ENCODE measurements at regions not wholly inside any gene's neighbourhood (a gene's known extent, or its start where the extent isn't known, plus 50 kb on each side); places are given as distances from the start of the nearest gene placed in this dataset.

- Histone ChIP-seq H3K9me3 (ENCODE audit: low read length) (no peaks in the 10 kb centered on the region), H3K9ac (ENCODE audit: low read length) (no peak overlapping the region), H3K79me2 (replicated peaks; ENCODE audit: insufficient read depth, low read length) (no peaks in the 10 kb centered on the region), H3K36me3 (ENCODE audit: insufficient read depth, low read length) (no peaks in the 10 kb centered on the region), H3K4me3 (ENCODE audit: low read length) (no peak overlapping the region), H4K20me1 (ENCODE audit: insufficient read depth) (no peaks in the 10 kb centered on the region), H2AFZ (ENCODE audit: low read depth, low read length) (no peak overlapping the region), H3K27me3 (ENCODE audit: insufficient read depth, low read depth, low read length) (no peaks in the 10 kb centered on the region), H3F3A (ENCODE audit: insufficient read depth, low read length, poor library complexity, severe bottlenecking) (no peaks in the 10 kb centered on the region), H3K9me2 (ENCODE audit: insufficient read depth, low read length) (no peaks in the 10 kb centered on the region), H3K4me2 (ENCODE audit: low read length) (no peak overlapping the region), H3K27ac (ENCODE audit: low read length) (no peak overlapping the region)
- TF ChIP-seq POLR2AphosphoS5 (IDR thresholded peaks at IDR 0.05) (no peak), TAF1 (IDR thresholded peaks at IDR 0.05; ENCODE audit: low read depth) (no peak), RAD21 (conservative IDR thresholded peaks at IDR 0.05) (no peak), SMC3 (conservative IDR thresholded peaks at IDR 0.05; ENCODE audit: poor library complexity) (no peak), EZH2 (IDR thresholded peaks at IDR 0.05; ENCODE audit: borderline replicate concordance, insufficient read depth, low read length, poor library complexity, severe bottlenecking) (no peak), EP300 (conservative IDR thresholded peaks at IDR 0.05; ENCODE audit: poor library complexity, severe bottlenecking) (no peak), MXI1 (conservative IDR thresholded peaks at IDR 0.05; ENCODE audit: poor library complexity, severe bottlenecking) (no peak)
- TF ChIP-seq, protein P1, sequence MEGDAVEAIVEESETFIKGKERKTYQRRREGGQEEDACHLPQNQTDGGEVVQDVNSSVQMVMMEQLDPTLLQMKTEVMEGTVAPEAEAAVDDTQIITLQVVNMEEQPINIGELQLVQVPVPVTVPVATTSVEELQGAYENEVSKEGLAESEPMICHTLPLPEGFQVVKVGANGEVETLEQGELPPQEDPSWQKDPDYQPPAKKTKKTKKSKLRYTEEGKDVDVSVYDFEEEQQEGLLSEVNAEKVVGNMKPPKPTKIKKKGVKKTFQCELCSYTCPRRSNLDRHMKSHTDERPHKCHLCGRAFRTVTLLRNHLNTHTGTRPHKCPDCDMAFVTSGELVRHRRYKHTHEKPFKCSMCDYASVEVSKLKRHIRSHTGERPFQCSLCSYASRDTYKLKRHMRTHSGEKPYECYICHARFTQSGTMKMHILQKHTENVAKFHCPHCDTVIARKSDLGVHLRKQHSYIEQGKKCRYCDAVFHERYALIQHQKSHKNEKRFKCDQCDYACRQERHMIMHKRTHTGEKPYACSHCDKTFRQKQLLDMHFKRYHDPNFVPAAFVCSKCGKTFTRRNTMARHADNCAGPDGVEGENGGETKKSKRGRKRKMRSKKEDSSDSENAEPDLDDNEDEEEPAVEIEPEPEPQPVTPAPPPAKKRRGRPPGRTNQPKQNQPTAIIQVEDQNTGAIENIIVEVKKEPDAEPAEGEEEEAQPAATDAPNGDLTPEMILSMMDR (IDR thresholded peaks at IDR 0.05; ENCODE audit: poor library complexity, severe bottlenecking), result no peak
- TF ChIP-seq, protein P2, sequence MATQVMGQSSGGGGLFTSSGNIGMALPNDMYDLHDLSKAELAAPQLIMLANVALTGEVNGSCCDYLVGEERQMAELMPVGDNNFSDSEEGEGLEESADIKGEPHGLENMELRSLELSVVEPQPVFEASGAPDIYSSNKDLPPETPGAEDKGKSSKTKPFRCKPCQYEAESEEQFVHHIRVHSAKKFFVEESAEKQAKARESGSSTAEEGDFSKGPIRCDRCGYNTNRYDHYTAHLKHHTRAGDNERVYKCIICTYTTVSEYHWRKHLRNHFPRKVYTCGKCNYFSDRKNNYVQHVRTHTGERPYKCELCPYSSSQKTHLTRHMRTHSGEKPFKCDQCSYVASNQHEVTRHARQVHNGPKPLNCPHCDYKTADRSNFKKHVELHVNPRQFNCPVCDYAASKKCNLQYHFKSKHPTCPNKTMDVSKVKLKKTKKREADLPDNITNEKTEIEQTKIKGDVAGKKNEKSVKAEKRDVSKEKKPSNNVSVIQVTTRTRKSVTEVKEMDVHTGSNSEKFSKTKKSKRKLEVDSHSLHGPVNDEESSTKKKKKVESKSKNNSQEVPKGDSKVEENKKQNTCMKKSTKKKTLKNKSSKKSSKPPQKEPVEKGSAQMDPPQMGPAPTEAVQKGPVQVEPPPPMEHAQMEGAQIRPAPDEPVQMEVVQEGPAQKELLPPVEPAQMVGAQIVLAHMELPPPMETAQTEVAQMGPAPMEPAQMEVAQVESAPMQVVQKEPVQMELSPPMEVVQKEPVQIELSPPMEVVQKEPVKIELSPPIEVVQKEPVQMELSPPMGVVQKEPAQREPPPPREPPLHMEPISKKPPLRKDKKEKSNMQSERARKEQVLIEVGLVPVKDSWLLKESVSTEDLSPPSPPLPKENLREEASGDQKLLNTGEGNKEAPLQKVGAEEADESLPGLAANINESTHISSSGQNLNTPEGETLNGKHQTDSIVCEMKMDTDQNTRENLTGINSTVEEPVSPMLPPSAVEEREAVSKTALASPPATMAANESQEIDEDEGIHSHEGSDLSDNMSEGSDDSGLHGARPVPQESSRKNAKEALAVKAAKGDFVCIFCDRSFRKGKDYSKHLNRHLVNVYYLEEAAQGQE (IDR thresholded peaks at IDR 0.05; ENCODE audit: borderline replicate concordance), result no peak
Measured at GRCh38 chr4:165810726-165811125, 62.3 kb upstream of the TLL1 start.

- TF ChIP-seq, protein P1 (IDR thresholded peaks at IDR 0.05; ENCODE audit: poor library complexity, severe bottlenecking), result no peak
- TF ChIP-seq TAF1 (IDR thresholded peaks at IDR 0.05; ENCODE audit: low read depth), result no peak
- TF ChIP-seq, protein P2 (IDR thresholded peaks at IDR 0.05; ENCODE audit: borderline replicate concordance), result no peak
- TF ChIP-seq EZH2 (IDR thresholded peaks at IDR 0.05; ENCODE audit: borderline replicate concordance, insufficient read depth, low read length, poor library complexity, severe bottlenecking), result no peak
- TF ChIP-seq POLR2AphosphoS5 (IDR thresholded peaks at IDR 0.05), result no peak
- TF ChIP-seq MXI1 (conservative IDR thresholded peaks at IDR 0.05; ENCODE audit: poor library complexity, severe bottlenecking), result no peak
Measured at GRCh38 chr4:165813606-165814005, 59.4 kb upstream of the TLL1 start.

More at GRCh38 chr4:165813606-165814005, 59.4 kb upstream of the TLL1 start:
- H3K4me3 ChIP-seq (ENCODE audit: low read length), result no peak overlapping the region
- no peak overlapping the region for H3K4me2 ChIP-seq (ENCODE audit: low read length)
- H2AFZ ChIP-seq (ENCODE audit: low read depth, low read length), result no peak overlapping the region
- H3K9ac ChIP-seq (ENCODE audit: low read length), result no peak overlapping the region
- H4K20me1 ChIP-seq (ENCODE audit: insufficient read depth), result no peaks in the 10 kb centered on the region
- no peaks in the 10 kb centered on the region for H3K9me2 ChIP-seq (ENCODE audit: insufficient read depth, low read length)
- H3F3A ChIP-seq (ENCODE audit: insufficient read depth, low read length, poor library complexity, severe bottlenecking), result no peaks in the 10 kb centered on the region
- no peaks in the 10 kb centered on the region for H3K36me3 ChIP-seq (ENCODE audit: insufficient read depth, low read length)
- no peak overlapping the region for H3K27ac ChIP-seq (ENCODE audit: low read length)
- H3K79me2 ChIP-seq (replicated peaks; ENCODE audit: insufficient read depth, low read length), result no peaks in the 10 kb centered on the region
- H3K27me3 ChIP-seq (ENCODE audit: insufficient read depth, low read depth, low read length), result no peaks in the 10 kb centered on the region
- H3K9me3 ChIP-seq (ENCODE audit: low read length), result no peaks in the 10 kb centered on the region
